Astrocyte (in vitro differentiated cells and primary cell): ENCODE measurements at regions not wholly inside any gene's neighbourhood (a gene's known extent, or its start where the extent isn't known, plus 50 kb on each side); places are given as distances from the start of the nearest gene placed in this dataset.

Experiments used
- CTCF ChIP-seq: IDR thresholded peaks from 2 replicates; pipeline ENCODE4 v1.5.1; 2011; ENCODE audit warnings: low read depth, mild to moderate bottlenecking, inconsistent platforms, low read length, moderate library complexity; ENCODE audit not compliant: insufficient read depth
- EZH2 ChIP-seq: IDR thresholded peaks from 2 replicates; pipeline ENCODE4 v1.6.1; 2012; ENCODE audit warnings: mild to moderate bottlenecking, low read length, inconsistent platforms; ENCODE audit not compliant: insufficient read depth

- TF ChIP-seq CTCF, result no peak
- TF ChIP-seq EZH2, result no peak
Observed at GRCh38 chr7:23928418-23928775, 218.4 kb downstream of the STK31 start.
